RWPE1 (cell line): ENCODE measurements at regions not wholly inside any gene's neighbourhood (a gene's known extent, or its start where the extent isn't known, plus 50 kb on each side); places are given as distances from the start of the nearest gene placed in this dataset.

Experiments used
- CTCF ChIA-PET: fragments of 350-600 bp; sonication (Branson Sonifier 250); formaldehyde crosslinking; extraction: SDS; loops from one replicate; lab custom pipeline; 2021; lab: Yijun Ruan, JAX
- POLR2A ChIA-PET: fragments of 400-600 bp; formaldehyde crosslinking; extraction: SDS; loops from one replicate; lab custom pipeline; 2020; ENCODE audit warnings: antibody characterized with exemption; ENCODE audit not compliant: low non-redundant PET; lab: Yijun Ruan, JAX
- DNase-seq: peaks from one replicate; pipeline ENCODE4 v3.0.0; 2012; ENCODE audit warnings: low spot score
- H3K27ac ChIP-seq: fragments of 450-650 bp; 2 replicates; pipeline ENCODE4 v1.5.1; 2017
- CTCF ChIP-seq: fragments of 450-650 bp; conservative IDR thresholded peaks from 2 replicates; pipeline ENCODE4 v1.5.1; 2017; ENCODE audit warnings: low read depth, mild to moderate bottlenecking

GRCh38 chr6:113647143-113647889 lies 209.8 kb upstream of the MARCKS start:
- DNase-seq = no peak
- TF ChIP-seq CTCF = no peak
- H3K27ac ChIP-seq = no peak overlapping the region
- ChIA-PET CTCF (interaction anchor here (0.6 to 0.7 kb wide), 3 partner anchors 200 to 637 kb away, joined by 3 to 7 read pairs (median 4); no protein-coding TSS in a partner anchor), POLR2A (no interaction called here)

DNA sequence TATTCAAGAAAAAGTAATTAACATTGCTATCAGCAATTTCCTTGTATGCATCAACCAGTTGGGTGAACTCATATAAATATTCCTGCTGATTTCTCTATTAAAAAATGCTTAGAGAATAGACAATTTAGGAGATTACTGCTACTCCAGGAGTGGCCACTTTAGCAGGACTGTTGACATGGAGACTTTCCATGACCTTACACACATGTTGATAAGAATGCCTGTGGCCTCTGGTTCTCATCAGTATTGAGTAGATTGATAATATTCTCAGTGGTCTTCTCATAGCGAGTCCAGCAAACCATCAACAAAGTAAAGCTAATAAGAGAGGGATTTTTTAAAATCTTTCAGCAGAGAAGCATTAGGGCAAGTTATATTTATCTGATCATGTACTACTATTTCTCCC lies 208.4 kb upstream of the MARCKS start:
- POLR2A ChIA-PET = no interaction called here
- CTCF ChIA-PET = no interaction called here
- H3K27ac ChIP-seq = no peak overlapping the region
- TF ChIP-seq CTCF = no peak
- DNase-seq = no peak

DNA sequence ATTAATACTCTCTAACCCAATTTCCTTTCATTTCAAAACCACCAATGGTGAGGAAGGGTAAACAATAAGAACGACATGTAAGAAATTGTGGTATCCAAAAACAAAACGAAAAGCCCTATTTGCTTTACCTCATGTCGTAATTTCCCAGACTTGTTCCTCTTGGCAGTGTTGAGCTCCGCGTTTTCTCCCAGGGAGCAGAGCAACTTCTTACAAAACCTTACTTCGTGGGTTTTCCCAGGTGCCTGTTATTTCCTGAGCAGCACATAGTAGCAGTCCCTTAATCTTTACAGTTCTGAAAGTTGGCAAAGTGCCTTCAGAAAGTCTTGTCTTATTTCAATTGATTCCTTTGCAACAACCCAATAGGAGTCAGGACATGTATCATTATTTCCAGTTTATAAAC lies 207.9 kb upstream of the MARCKS start:
- no peak for DNase-seq
- ChIA-PET CTCF (no interaction called here), POLR2A (no interaction called here)
- TF ChIP-seq CTCF = no peak
- no peak overlapping the region for H3K27ac ChIP-seq

- no peak for TF ChIP-seq CTCF
- DNase-seq = no peak
- CTCF ChIA-PET = no interaction called here
- POLR2A ChIA-PET = no interaction called here
- peak overlapping the region; percentile 68 for H3K27ac ChIP-seq
Measured at GRCh38 chr6:113649880-113650609, 207.1 kb upstream of the MARCKS start.

DNA sequence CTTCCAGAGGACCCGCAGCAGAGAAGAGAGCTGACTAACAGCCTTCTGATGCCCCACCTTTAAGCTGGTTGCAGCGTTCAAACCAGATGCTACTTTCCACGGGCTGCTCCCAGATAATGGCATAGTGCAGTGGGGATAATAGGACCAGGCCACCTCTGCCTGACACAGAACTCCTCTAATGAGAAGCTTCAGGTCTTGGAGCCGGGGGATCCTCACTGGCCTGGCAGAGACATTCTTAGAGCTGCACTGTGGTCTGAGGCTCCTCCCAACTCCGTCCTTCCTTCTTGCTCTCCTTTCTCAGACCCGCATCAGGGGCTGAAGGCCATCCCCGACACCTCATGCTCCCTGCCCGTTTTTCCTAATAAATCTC lies 206.6 kb upstream of the MARCKS start:
- no peak for TF ChIP-seq CTCF
- POLR2A ChIA-PET = no interaction called here
- DNase-seq = no peak
- CTCF ChIA-PET = interaction anchor here (0.6 kb wide), 1 partner anchor 148 kb away, joined by 7 read pairs; no protein-coding TSS in a partner anchor
- H3K27ac ChIP-seq = peak overlapping the region; percentile 68

DNA sequence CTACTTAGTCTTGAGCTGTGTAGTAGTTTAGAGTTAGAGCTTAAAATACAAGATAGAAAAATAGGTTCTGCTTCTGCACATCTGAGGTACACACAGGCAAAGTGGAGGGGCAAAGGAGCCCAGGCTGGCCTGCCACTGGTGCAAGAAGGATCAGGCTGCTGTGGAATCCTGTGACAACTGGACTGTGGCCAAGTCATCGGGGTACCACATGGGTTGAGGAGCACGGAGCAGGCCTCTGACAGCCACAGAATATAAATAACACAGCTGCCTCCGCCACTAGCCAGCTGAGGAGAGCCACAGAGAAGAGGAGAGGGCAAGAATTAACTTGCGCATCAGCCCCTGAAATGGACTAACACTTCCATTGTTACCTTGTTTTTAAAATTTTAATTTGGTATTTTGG lies 206.0 kb upstream of the MARCKS start:
- peak overlapping the region; percentile 68 for H3K27ac ChIP-seq
- CTCF ChIA-PET = interaction anchor here (0.6 kb wide), 1 partner anchor 148 kb away, joined by 7 read pairs; no protein-coding TSS in a partner anchor
- DNase-seq = no peak
- no peak for TF ChIP-seq CTCF
- POLR2A ChIA-PET = no interaction called here
